LNCaP clone FGC (cell line): ENCODE measurements at regions not wholly inside any gene's neighbourhood (a gene's known extent, or its start where the extent isn't known, plus 50 kb on each side); places are given as distances from the start of the nearest gene placed in this dataset.
"Not testable (repeated sequence)": the region's sequence is repeated elsewhere in the genome, so short reads cannot be mapped to it uniquely, and the experiment has no call there.

Source experiments
- DNase-seq: peaks from one replicate; pipeline ENCODE4 v3.0.0-alpha.2; 2011; ENCODE audit warnings: low read depth
- H3K4me3 ChIP-seq: 2 replicates; pipeline ENCODE4 v1.5.1; 2011; ENCODE audit warnings: mild to moderate bottlenecking, low read depth, low read length, control low read depth
- CTCF ChIP-seq: IDR thresholded peaks from 2 replicates; pipeline ENCODE4 v1.5.1; 2012; ENCODE audit warnings: mild to moderate bottlenecking; ENCODE audit not compliant: control insufficient read depth, insufficient read depth; ENCODE audit errors: extremely low read depth

- TF ChIP-seq CTCF: no peak
- H3K4me3 ChIP-seq: no peak overlapping the region
- no peak for DNase-seq
Measured at GRCh38 chr12:107515446-107515958, 170.1 kb upstream of the PWP1 start.

- not testable (repeated sequence) for H3K4me3 ChIP-seq
Measured at GRCh38 chr12:107517816-107518215, 167.8 kb upstream of the PWP1 start.

GRCh38 chr12:107518868-107519267, 166.7 kb upstream of the PWP1 start:
- no peak overlapping the region for H3K4me3 ChIP-seq
- no peak for TF ChIP-seq CTCF
- DNase-seq: no peak

More at GRCh38 chr12:107517816-107518215, 167.8 kb upstream of the PWP1 start:
- DNase-seq: not testable (repeated sequence)

GRCh38 chr12:107519906-107520859, 165.4 kb upstream of the PWP1 start:
- no peak overlapping the region for H3K4me3 ChIP-seq
- TF ChIP-seq CTCF: no peak
- DNase-seq: peak; percentile 46

GRCh38 chr12:107521826-107522355, 163.7 kb upstream of the PWP1 start:
- no peak overlapping the region for H3K4me3 ChIP-seq
- no peak for TF ChIP-seq CTCF
- DNase-seq: no peak

- H3K4me3 ChIP-seq: no peak overlapping the region
- no peak for DNase-seq
- TF ChIP-seq CTCF: 0 out of 2 replicates have a peak, but pooled peaks have one; percentile 10
Measured at GRCh38 chr12:107522692-107523477, 162.7 kb upstream of the PWP1 start.
